Mammary epithelial cell (primary cell): ENCODE measurements at regions not wholly inside any gene's neighbourhood (a gene's known extent, or its start where the extent isn't known, plus 50 kb on each side); places are given as distances from the start of the nearest gene placed in this dataset.

ENCODE experiments used
- EZH2 ChIP-seq: IDR thresholded peaks from 2 replicates; pipeline ENCODE4 v1.6.1; 2012; ENCODE audit warnings: low read length, inconsistent platforms, borderline replicate concordance
- TF ChIP-seq, protein P1 (sequence below), 2 donors: IDR thresholded peaks in 1 of 2; conservative IDR thresholded peaks in 1 of 2; 2 replicates each; pipeline ENCODE4 v1.5.1; 2011 to 2012; ENCODE audit warnings: inconsistent platforms in 2 of 2, low read length in 2 of 2, mild to moderate bottlenecking in 2 of 2, control low read depth in 1 of 2, low read depth in 1 of 2; ENCODE audit not compliant: insufficient read depth in 1 of 2; ENCODE audit errors: extremely low read depth in 1 of 2

DNA sequence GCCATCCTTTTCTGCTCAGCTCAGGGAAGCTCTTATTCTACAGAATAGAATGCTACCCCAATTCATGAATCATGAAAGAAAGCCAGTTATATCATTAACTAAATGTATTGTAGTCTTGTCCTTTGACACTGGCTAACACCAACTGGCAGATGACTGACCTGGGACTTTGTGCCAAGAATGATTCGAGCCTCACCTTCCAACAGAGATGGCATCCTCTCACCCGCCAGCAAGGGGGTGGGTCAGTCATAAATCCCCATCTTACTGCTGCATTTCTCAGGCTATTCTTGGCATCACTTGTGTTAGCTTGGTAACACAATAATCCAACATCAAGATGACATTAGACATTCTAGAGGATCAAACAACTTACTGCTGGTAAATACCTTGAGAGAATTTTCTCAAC, 1239.8 kb upstream of the MIR17HG start:
- TF ChIP-seq, protein P1, sequence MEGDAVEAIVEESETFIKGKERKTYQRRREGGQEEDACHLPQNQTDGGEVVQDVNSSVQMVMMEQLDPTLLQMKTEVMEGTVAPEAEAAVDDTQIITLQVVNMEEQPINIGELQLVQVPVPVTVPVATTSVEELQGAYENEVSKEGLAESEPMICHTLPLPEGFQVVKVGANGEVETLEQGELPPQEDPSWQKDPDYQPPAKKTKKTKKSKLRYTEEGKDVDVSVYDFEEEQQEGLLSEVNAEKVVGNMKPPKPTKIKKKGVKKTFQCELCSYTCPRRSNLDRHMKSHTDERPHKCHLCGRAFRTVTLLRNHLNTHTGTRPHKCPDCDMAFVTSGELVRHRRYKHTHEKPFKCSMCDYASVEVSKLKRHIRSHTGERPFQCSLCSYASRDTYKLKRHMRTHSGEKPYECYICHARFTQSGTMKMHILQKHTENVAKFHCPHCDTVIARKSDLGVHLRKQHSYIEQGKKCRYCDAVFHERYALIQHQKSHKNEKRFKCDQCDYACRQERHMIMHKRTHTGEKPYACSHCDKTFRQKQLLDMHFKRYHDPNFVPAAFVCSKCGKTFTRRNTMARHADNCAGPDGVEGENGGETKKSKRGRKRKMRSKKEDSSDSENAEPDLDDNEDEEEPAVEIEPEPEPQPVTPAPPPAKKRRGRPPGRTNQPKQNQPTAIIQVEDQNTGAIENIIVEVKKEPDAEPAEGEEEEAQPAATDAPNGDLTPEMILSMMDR (conservative IDR thresholded peaks at IDR 0.05 in 1 of 2, IDR thresholded peaks at IDR 0.05 in 1 of 2; ENCODE audit: extremely low read depth in 1 of 2, insufficient read depth in 1 of 2, low read depth in 1 of 2, low read length in 2 of 2), result no peak
- TF ChIP-seq EZH2, result no peak
